Stimulated activated CD8-positive, alpha-beta memory T cell treated with anti-CD3 and anti-CD28 coated beads, Interleukin-4, amount 100 ng/mL, for 4 hours (primary cell): ENCODE measurements at regions not wholly inside any gene's neighbourhood (a gene's known extent, or its start where the extent isn't known, plus 50 kb on each side); places are given as distances from the start of the nearest gene placed in this dataset.

ENCODE experiments used
- DNase-seq, 2 donors: peaks; one replicate each; pipeline ENCODE4 v3.0.0-alpha.2; 2020; ENCODE audit warnings: low read depth in 2 of 2, low spot score in 1 of 2

- DNase-seq, result no peak
These were observed 67.6 kb upstream of the NR3C1 start for GRCh38 chr5:143471041-143471509.

GRCh38 chr5:143470120-143470519 lies 66.6 kb upstream of the NR3C1 start:
- DNase-seq, result no peak

- no peak for DNase-seq
These were observed 65.6 kb upstream of the NR3C1 start for GRCh38 chr5:143469125-143469524.

- no peak for DNase-seq
These were observed 63.1 kb upstream of the NR3C1 start for GRCh38 chr5:143466632-143467031.

- no peak for DNase-seq
These were observed 61.4 kb upstream of the NR3C1 start for GRCh38 chr5:143464723-143465490.

- no peak for DNase-seq
These were observed 58.9 kb upstream of the NR3C1 start for GRCh38 chr5:143462431-143462830.

GRCh38 chr5:143459433-143459832 lies 55.9 kb upstream of the NR3C1 start:
- DNase-seq, result no peak

- no peak for DNase-seq
These were observed 53.6 kb upstream of the NR3C1 start for GRCh38 chr5:143456952-143457547.

GRCh38 chr5:143454936-143455516 lies 51.5 kb upstream of the NR3C1 start:
- no peak for DNase-seq

GRCh38 chr5:143453720-143454119 lies 50.2 kb upstream of the NR3C1 start:
- no peak for DNase-seq
